ENCODE measurements at regions not wholly inside any gene's neighbourhood (a gene's known extent, or its start where the extent isn't known, plus 50 kb on each side); places are given as distances from the start of the nearest gene placed in this dataset.
"Not testable (repeated sequence)": the region's sequence is repeated elsewhere in the genome, so short reads cannot be mapped to it uniquely, and the experiment has no call there.

DNA sequence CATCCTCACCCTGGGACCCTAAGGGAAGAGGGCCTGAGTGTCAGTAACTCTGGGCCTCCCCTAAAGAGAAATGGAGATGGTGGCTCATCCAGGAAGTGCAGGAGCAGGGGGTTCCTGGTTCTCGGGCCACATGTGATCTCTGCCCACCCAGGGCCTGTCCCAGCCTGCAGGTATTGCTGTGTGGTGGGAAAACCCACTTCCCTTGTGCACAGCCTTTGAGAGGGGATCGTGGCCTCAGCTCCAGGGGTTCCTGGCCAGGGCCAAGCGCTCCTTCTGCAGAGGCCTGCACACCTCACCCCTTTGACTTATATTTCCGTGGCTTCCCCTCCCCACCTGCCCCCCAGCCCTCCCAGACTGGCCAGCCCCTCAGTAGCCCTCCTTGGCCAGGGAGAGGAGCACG, 213.5 kb downstream of the OR4C45 start:
- no peak overlapping the region for H3K4me3 ChIP-seq
- no peak overlapping the region for H3K27ac ChIP-seq

DNA sequence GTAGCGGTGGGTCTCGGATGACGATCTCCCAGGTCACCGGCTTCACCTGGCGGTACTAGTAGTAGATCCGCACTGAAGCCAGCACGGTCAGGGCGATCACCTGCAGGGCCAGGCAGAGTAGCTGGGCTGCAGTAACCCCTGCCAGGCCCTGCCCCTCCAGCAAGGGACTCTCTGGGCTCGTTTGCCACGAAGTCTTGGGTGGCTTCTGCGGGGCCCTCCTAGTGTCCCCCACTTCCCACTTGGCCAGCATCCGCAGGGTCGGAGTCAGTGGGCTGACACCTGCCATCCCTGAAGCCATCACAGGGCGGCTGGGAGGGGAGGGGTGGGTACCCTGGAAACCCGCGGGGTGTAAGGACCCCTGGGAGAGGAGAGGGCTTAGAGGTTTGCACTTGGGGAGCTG, 214.0 kb downstream of the OR4C45 start:
- H3K27ac ChIP-seq = no peak overlapping the region
- no peak overlapping the region for H3K4me3 ChIP-seq

DNA sequence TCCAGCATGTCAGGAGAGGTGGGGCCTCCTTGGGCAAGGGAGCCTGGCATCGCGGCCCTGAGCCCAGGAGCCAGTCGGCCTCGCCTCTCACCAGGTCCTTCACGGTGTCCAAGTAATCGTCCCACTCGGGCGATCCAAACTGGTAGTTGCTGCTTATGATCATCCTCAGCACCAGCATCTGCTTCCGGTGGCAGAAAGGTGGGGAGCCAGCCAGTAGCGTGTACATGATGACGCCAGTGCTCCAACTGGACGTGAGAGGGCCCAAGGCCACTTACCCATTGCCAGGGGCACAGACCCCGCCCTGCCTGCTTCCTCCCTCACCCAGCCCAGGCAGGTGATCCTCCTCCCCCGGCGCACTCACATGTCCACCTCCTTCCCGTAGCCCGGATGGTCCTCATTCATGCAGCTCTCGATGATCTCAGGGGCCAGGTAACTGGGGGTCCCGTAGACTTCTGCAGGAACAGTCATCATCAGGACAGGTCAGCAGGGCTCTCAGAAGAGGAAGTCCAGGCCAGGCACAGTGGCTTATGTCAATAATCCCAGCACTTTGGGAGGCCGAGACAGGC, 214.7 kb downstream of the OR4C45 start:
- Histone ChIP-seq H3K4me3 (no peak overlapping the region), H3K27ac (no peak overlapping the region)

DNA sequence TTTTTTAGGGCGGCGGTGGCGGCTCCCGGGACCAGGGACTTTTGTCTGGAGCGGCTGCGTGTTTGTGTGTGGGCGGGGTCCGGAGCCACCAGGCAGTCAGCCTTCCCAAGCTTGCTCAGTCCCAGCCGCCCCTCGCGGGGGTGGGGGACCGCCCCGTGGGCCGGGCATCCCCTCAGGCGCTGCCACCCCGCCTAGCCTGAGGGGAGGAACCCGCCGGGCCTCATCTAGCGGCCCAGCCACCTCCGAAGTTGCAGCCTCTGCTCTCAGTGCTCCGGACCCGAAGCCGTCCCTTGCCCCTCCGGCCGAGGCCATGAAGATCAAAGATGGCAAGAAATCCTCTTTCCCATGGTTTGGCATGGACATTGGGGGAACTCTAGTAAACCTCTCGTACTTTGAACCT, 235.2 kb downstream of the OR4C45 start:
- H3K4me3 ChIP-seq = no peak overlapping the region
- no peak overlapping the region for H3K27ac ChIP-seq

DNA sequence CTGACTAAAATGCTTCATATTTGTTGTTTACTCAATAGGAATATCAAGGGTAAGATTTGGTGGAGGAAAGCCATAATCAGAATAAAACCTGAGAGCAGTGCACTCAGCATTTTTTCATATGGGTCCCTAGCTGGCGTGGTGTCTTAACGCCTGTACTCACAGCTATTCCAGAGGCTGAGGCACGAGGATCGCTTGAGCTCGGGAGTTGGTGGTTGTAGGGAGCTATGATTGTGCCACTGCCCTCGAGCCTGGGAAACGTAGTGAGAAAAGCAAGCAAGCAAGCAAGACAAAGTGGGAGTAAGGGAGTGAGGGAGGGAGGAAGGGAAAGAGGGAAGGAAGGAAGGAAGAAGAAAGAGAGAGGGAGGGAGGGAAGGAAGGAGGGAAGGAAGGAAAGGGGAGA, 242.5 kb downstream of the OR4C45 start:
- H3K27ac ChIP-seq = no peak overlapping the region

DNA sequence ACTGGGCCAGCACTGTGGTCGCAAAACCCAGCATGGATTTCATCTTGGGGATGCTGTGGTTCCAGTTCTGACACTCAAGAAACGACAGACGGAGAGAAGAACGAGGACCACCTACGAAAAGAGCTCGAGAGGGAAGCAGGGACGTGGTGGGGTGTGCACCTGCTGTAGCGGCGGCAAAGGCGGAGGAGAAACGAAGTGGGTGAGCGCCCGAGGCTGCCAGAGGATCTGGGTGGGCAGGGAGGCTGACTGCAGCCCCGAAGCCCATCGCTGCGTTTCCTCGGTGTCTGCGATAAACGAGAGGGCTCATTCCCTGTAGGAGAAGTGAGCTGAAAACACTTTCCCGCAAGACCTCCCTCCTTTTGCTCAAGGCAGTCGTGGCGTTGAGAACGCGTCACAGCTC, 246.1 kb downstream of the OR4C45 start:
- Histone ChIP-seq H3K4me3 (no peak overlapping the region), H3K27ac (no peak overlapping the region)

More for the DNA sequence above, 242.5 kb downstream of the OR4C45 start:
- no peak overlapping the region for H3K4me3 ChIP-seq

DNA sequence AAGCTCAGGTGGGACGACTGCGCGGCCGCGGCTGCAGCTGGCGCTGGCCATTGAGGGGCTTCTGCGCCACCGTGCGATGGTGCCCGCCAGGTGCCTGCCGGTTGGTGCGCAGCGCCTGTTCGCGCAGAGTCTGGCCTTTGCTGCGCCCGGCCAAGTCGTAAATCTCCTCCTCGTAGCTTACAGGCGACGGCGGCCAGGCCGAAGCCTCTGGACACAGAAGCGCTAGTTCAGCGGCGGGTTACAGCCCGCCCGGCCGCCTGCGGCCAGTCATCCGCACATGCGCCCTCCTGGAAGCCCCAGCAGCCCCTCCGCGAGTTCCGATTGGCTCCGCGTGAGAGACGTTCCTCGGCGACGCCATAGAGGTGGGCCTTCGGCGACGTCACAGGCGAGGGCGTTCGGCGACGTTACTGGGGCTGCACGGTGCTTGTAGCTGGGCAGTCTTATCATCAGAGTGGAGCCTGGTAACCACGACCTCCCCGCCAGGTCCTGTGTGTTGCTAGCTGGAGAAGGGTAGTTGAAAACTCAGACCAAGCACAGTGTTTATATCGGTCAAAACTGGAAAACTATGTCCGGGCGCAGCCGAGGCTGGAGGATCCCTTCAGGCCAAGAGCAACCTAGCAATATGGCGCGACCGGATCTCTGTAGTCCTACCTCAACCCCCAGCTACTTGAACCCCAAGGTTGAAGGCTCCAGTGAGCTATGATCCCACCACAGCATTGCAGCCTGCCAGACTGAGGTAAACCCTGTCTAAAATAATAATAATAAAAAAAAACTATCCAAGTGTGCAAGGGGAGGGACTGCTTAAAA, 265.7 kb downstream of the OR4C45 start:
- H3K27ac ChIP-seq = no peak overlapping the region

DNA sequence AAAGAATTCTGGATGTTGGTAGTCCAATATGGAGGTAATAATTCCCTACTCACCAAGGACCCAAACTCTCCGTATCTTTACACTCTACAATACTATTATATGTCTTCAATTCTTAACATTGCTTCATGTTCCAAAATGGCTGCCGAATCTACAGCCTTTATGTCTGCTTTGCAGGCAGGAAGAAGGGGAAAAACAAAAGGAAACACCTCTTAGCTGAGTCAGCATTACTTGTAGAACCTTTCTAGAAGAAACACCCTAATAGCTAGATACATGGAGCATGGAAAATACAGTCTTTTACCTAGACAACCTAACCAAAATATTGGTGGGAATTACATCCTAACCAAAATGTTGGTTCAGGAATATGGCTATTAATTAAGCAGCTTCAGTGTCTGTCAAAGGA, 298.0 kb downstream of the OR4C45 start:
- H3K4me3 ChIP-seq, H3K27ac ChIP-seq: not testable (repeated sequence)

More for the DNA sequence above, 265.7 kb downstream of the OR4C45 start:
- peak overlapping the region in 2 of 7 experiments; percentile 18 to 27 for H3K4me3 ChIP-seq

DNA sequence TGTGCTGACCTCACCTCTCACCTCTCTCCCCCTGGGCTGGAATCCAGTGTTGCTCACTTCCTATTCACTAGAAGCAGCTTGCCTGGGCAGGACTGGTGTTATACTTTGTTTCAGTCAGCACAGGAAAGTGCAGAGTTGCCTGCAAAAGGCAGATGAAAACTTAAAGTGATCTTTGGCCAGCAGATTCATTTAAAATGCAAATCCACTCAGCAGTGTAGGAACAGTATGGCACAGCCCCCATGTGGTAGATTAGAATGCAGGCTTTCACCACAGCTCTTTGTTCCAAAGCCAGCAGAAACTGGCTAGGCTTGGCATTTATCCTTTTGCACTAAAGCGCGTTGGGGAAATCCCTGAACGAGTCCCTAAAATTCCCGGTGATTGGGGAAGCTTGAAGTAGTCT, 301.2 kb downstream of the OR4C45 start:
- no peak overlapping the region for H3K4me3 ChIP-seq
- H3K27ac ChIP-seq = no peak overlapping the region

DNA sequence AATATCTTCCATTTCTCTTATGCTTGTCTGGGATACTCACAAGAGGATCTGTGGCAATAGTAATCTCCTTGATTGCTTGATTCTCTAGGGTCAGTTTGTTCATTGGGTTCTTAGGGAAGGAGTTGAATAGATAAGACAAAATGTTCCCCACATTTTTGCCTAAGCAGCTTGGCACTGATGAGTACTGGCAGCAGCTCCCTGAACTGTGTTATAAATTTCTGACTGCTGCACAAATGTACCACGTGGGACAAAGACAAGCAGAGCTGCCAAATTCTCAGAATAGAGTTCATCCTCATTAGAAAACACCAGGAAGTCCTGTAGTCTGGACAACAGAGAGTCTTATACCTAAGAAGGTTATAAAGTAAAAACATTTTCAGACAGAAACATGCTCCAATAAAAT, 304.8 kb downstream of the OR4C45 start:
- H3K27ac ChIP-seq, H3K4me3 ChIP-seq: not testable (repeated sequence)

DNA sequence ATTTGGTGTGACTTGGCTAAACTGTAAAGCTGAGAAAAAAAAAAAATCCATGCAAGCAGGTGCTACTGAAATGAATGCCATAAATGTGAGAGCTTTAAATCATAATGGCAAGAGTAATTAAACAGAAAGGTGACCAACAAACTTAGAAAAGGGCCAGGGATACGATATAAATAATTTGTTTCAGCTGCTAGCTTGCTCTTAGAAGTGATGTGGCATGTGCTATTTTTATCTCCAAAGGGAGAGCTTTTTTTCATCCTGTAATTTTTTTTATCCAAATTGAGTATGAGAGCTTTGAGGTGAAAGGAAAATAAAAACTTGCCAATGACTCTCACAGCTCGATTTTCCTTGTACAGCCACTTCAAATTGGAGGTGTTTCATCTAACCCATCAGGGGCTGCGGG, 315.3 kb downstream of the OR4C45 start:
- H3K4me3 ChIP-seq, H3K27ac ChIP-seq: not testable (repeated sequence)

DNA sequence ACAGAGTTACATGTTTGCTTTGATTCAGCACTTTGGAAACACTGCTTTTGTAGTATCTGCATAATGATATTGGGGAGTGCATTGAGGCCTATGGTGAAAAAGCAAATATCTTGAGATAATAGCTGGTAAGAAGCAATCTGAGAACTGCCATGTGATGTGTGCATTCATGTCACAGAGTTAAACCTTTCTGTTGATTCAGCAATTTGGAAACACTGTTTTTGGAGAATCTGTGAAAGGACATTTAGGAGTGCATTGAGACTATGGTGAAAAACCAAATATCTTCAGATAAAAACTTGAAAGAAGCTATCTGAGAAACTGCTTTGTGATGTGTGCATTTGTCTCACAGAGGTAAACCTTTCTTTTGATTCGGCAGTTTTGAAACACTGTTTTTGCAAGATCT, 346.8 kb downstream of the OR4C45 start:
- H3K4me3 ChIP-seq = no peak overlapping the region
- H3K27ac ChIP-seq = no peak overlapping the region

DNA sequence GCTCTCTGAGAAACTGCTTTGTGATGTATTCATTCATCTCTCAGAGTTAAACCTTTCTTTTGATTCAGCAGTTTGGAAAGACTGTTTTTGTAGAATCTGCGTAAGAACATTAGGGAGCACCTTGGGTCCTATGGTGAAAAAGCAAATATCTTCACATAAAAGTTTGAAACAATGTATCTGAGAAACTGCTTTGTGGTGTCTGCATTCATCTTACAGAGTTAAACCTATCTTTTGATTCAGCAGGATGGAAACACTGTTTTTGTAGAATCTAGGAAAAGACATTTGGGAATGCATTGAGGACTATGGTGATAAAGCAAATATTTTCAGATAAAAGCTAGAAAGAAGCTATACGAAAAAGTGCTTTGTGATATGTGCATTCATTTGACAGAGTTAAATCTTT, 361.3 kb downstream of the OR4C45 start:
- no peak overlapping the region for H3K4me3 ChIP-seq

DNA sequence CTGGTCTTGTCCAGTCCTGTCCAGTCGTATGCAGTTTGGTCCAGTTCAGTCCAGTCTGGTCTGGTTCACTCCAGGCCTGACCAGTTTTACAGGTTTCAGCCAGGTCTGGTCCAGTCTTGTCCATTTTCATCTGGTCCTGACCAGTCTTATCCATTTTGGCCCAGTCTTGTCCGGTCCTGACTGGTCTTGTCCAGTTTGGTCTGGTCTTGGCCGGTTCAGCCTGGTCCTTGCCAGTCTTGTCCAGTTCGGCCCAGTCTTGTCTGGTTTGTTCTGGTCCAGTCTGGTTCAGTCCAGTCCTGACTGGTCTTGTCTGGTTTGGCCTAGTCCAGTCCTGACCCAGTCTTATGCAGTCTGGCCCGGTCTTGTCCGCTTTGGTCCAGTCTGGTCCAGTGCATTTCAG, 380.2 kb downstream of the OR4C45 start:
- no peak overlapping the region for H3K4me3 ChIP-seq

More for the DNA sequence above, 361.3 kb downstream of the OR4C45 start:
- no peak overlapping the region for H3K27ac ChIP-seq

DNA sequence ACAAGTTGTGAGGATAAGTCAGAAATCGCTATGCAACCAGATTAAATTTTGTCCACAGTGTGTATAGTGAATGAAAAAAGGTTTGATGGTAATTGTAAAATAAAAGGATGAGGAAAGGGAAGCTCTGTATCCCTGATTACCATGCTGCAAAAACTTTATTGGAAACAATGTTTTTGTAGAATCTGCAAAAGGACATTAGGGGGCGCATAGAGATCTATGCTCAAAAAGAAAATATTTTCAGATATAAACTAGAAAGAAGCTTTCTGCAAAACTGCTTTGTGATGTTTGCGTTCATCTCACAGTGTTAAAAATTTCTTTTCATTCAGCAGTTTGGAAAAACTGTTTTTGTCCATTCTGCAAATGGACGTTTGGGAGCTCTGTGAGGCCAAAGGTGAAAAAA, 390.5 kb downstream of the OR4C45 start:
- Histone ChIP-seq H3K4me3 (no peak overlapping the region), H3K27ac (no peak overlapping the region)

More for the DNA sequence above, 380.2 kb downstream of the OR4C45 start:
- no peak overlapping the region for H3K27ac ChIP-seq

Measured in skin epidermis (tissue), 12 donors.